DLD1 (cell line): ENCODE measurements at regions not wholly inside any gene's neighbourhood (a gene's known extent, or its start where the extent isn't known, plus 50 kb on each side); places are given as distances from the start of the nearest gene placed in this dataset.
"Not testable (repeated sequence)": the region's sequence is repeated elsewhere in the genome, so short reads cannot be mapped to it uniquely, and the experiment has no call there.

ENCODE experiments used
- in situ Hi-C: cut with HindIII; loops from 2 replicates; pipeline ENCODE4 v1.10.0; 2017; ENCODE audit warnings: low sequenced_read_pairs

GRCh38 chr2:4792126-4792525 lies 900.1 kb upstream of the SOX11 start:
- in situ Hi-C loops, result no loop called here

DNA sequence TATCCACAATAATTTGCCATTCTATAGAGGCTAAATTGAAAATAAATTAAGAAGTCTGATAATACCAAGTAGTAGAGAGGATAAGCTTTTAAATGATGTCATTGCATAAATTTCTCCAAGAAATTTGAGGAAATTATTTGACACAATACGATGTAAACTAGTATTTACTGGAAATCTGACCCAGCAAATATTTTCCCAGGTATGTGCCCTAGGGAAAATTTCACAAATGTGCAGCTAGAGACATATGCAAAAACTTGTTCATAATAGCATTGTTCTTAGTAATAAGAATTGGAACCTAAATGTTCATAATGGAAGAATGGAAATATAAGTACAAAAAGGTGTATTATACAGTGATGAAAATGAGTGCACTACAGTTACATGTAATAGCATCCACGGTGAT lies 888.8 kb upstream of the SOX11 start:
- in situ Hi-C loops, result no loop called here

DNA sequence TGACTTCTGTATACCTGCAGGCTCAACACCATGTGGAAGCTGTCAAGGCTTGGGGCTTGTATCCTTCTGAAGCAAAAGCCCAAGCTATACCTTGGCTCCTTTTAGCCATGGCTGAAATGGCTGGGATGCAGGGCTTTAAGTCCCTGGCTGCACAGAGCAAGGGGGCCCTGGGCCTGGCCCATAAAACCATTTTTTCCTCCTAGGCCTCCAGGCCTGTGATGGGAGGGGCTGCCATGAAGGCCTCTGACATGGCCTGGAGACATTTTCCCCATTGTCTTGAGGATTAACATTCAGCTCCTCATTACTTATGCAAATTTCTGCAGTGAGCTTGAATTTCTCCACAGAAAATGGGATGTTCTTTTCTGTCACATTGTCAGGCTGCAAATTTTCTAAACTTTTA lies 878.0 kb upstream of the SOX11 start:
- in situ Hi-C loops, result not testable (repeated sequence)

DNA sequence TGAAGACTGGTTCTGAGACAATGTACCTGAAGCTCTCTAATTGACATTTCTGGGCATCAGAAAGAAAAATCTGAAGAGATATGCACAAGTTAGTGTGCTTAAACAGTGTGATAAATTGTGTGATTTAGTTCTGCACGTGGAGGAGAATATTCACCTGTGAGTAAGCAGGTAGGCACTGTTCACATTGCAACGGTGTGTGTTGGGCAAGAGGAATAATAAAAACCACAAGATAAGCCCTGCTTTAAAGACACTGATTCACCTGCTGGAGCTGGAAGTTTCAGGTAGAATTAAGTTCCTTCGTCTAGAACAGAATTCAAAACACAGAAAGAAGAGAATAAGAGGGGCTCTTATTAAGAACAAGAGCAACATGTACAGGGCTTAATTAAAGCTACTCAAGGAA lies 864.3 kb upstream of the SOX11 start:
- in situ Hi-C loops, result no loop called here

DNA sequence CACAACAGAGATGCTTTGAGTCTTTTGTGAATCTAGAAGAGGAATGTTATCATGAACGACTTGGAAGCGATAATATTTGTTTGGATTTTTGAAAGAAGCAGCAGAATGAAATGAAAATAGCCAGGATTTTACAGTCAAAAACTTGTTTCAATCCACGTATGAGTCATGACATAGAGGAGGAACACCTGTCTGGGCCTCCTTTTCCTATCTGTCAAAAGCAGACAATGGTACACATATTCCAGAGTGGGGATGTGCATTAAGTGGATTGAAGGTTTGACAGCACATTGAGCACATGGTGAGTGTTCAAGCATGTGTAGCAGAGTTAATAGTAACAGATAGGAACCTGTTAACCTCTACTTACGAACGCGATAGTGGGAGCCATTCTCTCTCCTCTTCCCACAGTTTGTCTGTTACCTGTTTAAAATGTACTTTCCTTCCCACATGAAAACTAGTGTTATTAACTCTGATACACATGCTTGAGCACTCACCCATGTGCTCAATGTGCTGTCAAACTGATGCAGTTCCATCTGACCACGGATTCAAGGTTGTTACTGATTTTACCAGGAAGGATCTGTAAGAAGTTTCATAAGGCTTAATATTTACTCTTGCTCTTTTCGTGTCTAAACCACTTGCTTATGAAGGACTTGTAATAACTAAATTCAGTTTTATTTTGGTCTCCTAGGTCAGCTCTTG lies 863.4 kb upstream of the SOX11 start:
- in situ Hi-C loops, result no loop called here

DNA sequence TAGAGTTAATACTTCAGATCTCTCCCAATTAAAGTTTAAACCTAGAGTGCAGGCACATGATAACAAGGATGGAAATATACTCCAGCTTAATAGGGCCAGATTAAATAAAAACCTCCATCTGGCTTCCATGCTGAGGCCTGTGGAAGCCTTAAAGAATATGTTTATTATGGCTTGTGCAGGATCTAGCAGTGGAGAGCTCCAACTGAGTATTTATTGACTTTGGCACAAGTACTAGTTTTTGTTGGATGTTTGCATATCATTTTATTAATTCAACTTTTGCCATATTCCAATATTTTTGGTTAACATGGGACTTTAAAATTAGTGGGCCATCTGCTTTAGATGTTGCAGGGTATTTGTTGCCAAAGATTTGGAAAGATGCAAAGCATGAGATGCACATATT lies 860.4 kb upstream of the SOX11 start:
- in situ Hi-C loops, result no loop called here

- in situ Hi-C loops, result no loop called here
Measured at GRCh38 chr2:4832642-4833041, 859.5 kb upstream of the SOX11 start.

DNA sequence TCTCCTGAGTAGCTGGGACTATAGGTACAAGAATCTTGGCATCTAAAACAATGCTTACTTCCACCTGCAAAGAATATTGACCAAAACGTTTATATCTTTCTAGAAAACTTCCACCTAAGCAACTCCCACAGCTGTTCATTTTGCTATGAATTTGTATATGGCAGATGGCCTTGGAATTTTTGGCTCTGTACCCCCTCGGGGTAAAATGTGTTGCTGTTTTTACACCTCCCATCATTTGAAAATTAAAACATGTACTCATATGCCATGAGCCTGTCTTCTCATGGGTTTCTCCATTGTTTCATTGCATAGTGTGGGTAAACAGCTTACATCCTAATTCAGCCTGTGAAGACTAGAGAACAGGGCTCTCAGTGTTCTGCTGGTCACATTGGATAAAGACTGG lies 853.6 kb upstream of the SOX11 start:
- in situ Hi-C loops, result no loop called here

DNA sequence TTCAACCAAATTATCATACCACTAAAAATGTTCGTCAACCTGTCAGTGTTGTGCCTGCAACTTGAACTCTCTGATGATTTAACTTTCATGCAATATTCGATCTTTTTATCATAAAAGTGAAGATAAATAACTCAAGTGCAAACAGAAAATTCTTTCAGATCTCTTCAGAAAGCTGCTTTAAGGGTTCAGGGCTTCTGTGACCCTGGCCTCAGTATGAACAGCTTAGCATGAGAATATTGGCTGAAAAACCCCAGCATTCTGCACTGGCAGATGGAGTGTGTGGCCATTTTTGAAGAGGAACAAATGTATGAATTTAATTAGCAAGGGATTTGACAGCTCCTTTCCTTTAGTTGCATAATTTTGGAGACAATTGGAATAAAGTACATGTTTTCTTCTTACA lies 851.4 kb upstream of the SOX11 start:
- in situ Hi-C loops, result no loop called here

DNA sequence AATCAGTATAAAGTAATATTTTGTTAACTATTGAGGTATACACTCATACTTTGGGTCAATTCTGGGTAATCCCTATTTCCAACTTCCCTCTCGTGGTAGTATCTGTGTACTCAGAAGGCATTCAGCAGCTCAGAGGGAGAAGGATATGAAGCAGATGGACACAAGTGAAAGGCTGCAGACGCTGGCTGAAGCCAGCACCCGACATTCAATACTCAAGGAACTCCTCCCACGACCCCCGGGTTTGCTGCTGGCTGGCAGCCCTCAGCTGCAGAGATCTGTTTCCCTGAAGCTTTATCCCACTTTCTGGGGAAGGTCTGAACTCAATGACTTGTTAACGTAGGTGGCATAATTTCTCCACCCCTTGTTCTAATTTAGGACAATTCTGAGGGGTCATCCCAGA lies 847.3 kb upstream of the SOX11 start:
- in situ Hi-C loops, result no loop called here

GRCh38 chr2:4862031-4862430 lies 830.2 kb upstream of the SOX11 start:
- in situ Hi-C loops, result no loop called here

DNA sequence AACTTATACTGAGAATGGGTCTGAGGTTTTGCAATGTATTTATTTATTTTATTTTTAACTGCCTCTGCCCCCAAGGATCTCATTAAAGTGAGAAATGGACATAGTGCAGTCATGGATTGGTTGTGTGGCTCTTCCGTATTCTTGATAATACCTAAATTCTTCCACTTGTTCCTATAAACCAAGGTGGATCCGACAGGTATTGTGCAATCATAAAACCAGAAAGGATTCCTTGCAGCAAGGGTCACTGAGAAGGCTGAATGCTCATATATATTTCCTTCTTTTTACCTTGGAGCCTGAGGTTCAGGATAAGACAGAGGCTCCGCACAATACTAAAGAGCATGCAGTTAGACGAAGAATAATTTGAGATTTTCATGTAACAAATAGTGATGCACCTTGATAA lies 826.0 kb upstream of the SOX11 start:
- in situ Hi-C loops, result no loop called here

DNA sequence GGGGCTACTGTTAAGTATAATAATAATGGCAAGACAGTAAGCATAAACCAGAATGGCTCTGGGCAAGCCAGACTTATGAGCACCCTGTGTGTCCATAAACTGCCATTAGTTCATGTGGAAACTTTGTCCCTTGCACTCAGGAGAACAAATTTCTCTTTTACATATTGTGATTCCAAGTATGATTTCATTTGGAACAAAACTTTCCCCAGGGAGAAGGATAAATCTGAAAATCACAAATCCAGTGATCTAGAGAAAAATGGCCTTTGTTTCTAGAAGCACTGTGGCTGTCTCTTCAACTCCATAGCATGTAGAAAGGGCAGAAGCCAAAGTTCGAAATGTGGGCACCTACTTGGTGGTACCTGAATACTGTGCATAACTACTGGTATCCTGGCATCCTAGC lies 823.7 kb upstream of the SOX11 start:
- in situ Hi-C loops, result no loop called here

- in situ Hi-C loops, result no loop called here
Measured at GRCh38 chr2:4869154-4869553, 823.0 kb upstream of the SOX11 start.

GRCh38 chr2:4873364-4873763 lies 818.8 kb upstream of the SOX11 start:
- in situ Hi-C loops, result no loop called here

DNA sequence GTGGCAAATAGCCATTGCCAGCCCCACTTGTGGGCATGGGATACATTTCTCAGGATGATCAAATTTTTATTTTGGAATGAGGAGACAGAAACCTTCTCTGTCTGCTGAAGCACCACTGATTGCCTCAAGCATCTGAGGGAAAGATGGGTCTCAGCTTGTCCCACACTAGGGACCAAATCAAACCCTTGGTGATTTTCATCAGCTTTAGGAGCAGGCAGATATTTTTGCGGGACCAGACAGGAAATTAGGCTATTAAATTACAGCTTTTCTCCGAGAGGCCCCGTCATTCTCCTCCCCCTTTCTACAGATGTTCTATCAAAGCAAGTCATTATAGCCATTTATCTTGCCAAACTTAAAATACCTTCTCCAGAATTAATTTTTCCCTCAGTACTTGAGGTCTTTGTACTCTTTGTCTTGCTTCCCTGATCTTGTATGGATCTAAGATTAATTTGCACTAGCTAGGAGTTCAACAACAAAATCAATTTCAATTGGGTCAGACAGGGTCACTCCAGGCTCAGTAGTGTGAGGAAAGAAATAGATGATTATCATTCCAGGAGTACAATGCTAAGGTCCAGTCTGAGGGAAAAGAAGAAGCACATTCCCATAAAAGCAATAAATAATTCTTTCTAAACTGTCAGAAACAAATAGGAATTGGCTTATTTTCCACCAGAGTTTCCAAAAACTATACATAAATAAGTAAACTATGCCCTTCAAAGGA lies 818.1 kb upstream of the SOX11 start:
- in situ Hi-C loops, result no loop called here

DNA sequence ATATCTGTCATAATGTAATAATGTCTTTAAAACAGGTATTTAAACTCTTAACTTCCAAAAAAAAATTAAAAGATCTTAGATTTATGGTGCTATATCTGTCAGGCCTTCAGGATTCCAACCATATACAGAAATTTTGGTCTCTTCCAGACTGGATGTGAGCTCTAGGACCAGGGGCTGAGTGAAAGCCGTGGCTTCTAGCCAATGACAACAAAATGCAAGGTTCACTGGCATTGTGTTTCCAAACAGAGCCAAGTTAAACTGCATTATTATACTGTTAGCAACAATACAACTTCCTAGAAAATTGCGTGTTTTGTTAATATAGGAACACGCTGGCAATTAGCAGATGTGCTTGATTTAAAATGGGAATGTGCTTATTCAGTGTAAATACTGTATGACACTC lies 809.8 kb upstream of the SOX11 start:
- in situ Hi-C loops, result no loop called here

DNA sequence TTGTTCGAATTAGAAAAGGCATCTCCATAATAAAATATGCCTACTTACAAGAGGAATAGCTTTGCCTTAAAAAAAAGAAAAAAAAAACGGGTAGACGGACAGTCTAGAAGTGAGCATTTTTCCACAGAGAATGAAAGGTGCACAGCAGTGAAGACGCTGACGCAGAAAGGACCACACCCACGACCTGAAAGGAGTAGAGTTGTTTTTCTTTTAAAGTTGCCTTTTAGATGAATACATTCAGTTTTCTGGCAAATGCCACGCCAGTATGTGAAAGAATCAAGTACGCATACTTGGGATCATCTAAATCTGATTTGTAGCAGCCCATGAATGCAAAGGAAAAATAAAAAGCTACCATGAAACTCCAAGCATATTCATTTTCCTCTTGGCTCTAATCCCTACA lies 809.2 kb upstream of the SOX11 start:
- in situ Hi-C loops, result no loop called here

DNA sequence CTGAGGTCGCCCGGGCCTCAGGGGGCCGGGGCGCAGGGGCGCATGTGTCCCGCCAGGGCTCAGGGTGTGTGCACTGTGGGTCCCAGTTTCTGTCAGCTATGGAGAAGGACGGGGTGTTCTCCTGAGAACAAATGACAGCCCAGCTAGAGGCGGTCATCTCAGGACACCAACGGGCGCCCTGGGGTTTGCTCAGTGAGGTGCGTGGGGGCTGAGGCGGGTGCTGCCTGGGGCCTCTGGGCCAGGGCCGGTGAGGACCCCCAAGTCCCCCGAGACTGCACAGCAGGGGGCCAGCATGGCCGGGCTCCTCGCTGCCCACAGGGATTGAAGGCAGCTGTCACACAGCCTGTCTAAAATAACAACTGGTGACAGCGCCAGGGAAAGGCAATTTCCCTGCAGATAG lies 808.8 kb upstream of the SOX11 start:
- in situ Hi-C loops, result no loop called here

GRCh38 chr2:4884117-4884571 lies 808.0 kb upstream of the SOX11 start:
- in situ Hi-C loops, result no loop called here

DNA sequence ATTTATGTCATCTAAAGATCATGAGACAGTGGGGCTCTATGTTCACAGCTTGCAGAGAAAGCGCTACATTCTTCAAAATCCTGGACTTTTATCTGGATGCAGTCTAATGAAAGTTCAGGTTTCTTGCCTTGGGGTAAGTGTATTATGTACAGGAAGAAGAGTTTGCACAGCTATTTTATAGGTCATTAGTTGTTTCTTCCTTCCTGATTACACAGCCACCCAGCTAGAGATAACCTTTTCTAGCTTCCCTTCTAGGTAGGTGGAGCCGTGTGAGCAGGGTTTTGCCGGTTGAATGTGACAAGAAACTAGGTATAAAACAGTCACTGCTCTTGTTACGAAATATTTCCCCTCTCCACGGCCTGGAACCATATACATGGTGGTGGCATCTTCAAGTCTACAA lies 800.8 kb upstream of the SOX11 start:
- in situ Hi-C loops, result no loop called here

DNA sequence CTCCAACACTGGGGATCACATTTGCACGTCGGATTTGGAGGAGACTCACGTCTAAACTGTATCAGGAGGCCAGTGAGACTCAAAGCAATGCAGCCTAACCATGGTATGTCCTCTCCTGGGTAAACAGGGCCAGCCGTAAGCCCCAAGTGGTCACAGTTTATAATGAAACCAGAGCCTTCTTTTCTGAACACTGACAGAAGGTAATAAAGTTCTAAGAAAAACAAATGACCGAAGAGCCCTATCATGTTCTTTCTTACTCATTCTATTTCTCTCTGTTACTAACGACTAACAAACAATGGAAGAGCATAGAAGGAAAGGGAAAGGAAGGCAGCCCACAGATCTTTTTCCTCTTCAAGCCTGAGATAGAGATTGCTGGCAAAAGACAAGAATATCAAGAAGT lies 796.8 kb upstream of the SOX11 start:
- in situ Hi-C loops, result no loop called here

DNA sequence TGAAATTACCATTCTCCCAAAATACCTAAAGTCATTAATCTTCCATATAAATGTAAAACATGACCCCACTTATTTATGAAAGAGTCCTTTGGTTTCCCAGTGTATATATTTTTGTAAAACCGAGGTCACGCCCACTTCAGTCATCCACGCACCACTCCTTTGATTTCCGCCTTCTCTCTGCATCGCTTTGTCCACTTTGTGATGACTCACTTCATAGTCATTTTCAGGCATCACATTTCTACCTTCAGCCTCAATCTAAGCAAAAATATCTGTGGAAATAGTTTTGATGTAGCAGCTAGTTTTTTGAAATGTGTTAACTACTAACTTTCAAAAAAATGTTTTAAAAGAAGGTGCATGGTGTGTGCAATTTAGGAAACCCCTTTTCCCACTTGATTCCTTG lies 793.5 kb upstream of the SOX11 start:
- in situ Hi-C loops, result no loop called here
